Trophoblast cell (in vitro differentiated cells and primary cell): ENCODE measurements at regions not wholly inside any gene's neighbourhood (a gene's known extent, or its start where the extent isn't known, plus 50 kb on each side); places are given as distances from the start of the nearest gene placed in this dataset.
"Not testable (repeated sequence)": the region's sequence is repeated elsewhere in the genome, so short reads cannot be mapped to it uniquely, and the experiment has no call there.

Experiments used
- DNase-seq, 2 donors: peaks; one replicate each; pipeline ENCODE4 v3.0.0-alpha.2; 2016
- H2AFZ ChIP-seq: 2 replicates; pipeline ENCODE4 v1.6.1; 2013; ENCODE audit warnings: low read length, moderate library complexity, mild to moderate bottlenecking; ENCODE audit not compliant: insufficient read depth, poor library complexity
- H2AK5ac ChIP-seq: 2 replicates; pipeline ENCODE4 v1.6.1; 2013; ENCODE audit warnings: mild to moderate bottlenecking, low read length
- H2BK120ac ChIP-seq: 2 replicates; pipeline ENCODE4 v1.6.1; 2013; ENCODE audit warnings: low read length, mild to moderate bottlenecking, moderate library complexity; ENCODE audit not compliant: insufficient read depth, poor library complexity
- H2BK12ac ChIP-seq: 2 replicates; pipeline ENCODE4 v1.6.1; 2013; ENCODE audit warnings: mild to moderate bottlenecking, low read length, moderate library complexity
- H2BK5ac ChIP-seq: 2 replicates; pipeline ENCODE4 v1.6.1; 2013; ENCODE audit warnings: low read length, low read depth, moderate library complexity, mild to moderate bottlenecking; ENCODE audit not compliant: poor library complexity
- H3K14ac ChIP-seq: 2 replicates; pipeline ENCODE4 v1.6.1; 2013; ENCODE audit warnings: mild to moderate bottlenecking, low read length
- H3K18ac ChIP-seq: 2 replicates; pipeline ENCODE4 v1.6.1; 2013; ENCODE audit warnings: mild to moderate bottlenecking, low read length
- H3K23ac ChIP-seq: 2 replicates; pipeline ENCODE4 v1.6.1; 2013; ENCODE audit warnings: low read length
- H3K27ac ChIP-seq: 2 replicates; pipeline ENCODE4 v1.5.1; 2013; ENCODE audit warnings: low read depth, mild to moderate bottlenecking, inconsistent platforms, low read length, moderate library complexity
- H3K27me3 ChIP-seq: 2 replicates; pipeline ENCODE4 v1.6.1; 2013; ENCODE audit warnings: inconsistent platforms, mild to moderate bottlenecking, low read length, moderate library complexity; ENCODE audit not compliant: insufficient read depth
- H3K36me3 ChIP-seq, 2 experiments: 1 replicate in 1 of 2; 2 replicates in 1 of 2; pipeline ENCODE4 v1.6.1; 2013; ENCODE audit warnings: low read length in 2 of 2, mild to moderate bottlenecking in 2 of 2, moderate library complexity in 1 of 2; ENCODE audit not compliant: insufficient read depth in 2 of 2, control insufficient read depth in 1 of 2
- H3K4ac ChIP-seq: 2 replicates; pipeline ENCODE4 v1.6.1; 2013; ENCODE audit warnings: low read depth, mild to moderate bottlenecking, low read length, moderate library complexity
- H3K4me1 ChIP-seq, 2 experiments: 1 replicate in 1 of 2; 2 replicates in 1 of 2; pipeline ENCODE4 v1.6.1; 2013; ENCODE audit warnings: low read length in 2 of 2, mild to moderate bottlenecking in 2 of 2, moderate library complexity in 1 of 2; ENCODE audit not compliant: insufficient read depth in 2 of 2, control insufficient read depth in 1 of 2
- H3K4me2 ChIP-seq: 2 replicates; pipeline ENCODE4 v1.6.1; 2013; ENCODE audit warnings: inconsistent platforms, mild to moderate bottlenecking, low read length, moderate library complexity
- H3K4me3 ChIP-seq: 2 replicates; pipeline ENCODE4 v1.5.1; 2013; ENCODE audit warnings: mild to moderate bottlenecking, low read depth, low read length, inconsistent platforms
- H3K79me1 ChIP-seq: one replicate; pipeline ENCODE4 v1.6.1; 2013; ENCODE audit warnings: low read length
- H3K79me2 ChIP-seq: 2 replicates; pipeline ENCODE4 v1.6.1; 2013; ENCODE audit warnings: low read length, mild to moderate bottlenecking; ENCODE audit not compliant: control insufficient read depth, insufficient read depth, poor library complexity
- H3K9ac ChIP-seq: 2 replicates; pipeline ENCODE4 v1.6.1; 2013; ENCODE audit warnings: mild to moderate bottlenecking, low read length
- H3K9me3 ChIP-seq: 2 replicates; pipeline ENCODE4 v1.6.1; 2013; ENCODE audit warnings: low read depth, mild to moderate bottlenecking, control low read depth, inconsistent platforms, low read length; ENCODE audit not compliant: insufficient read depth
- H4K12ac ChIP-seq: 2 replicates; pipeline ENCODE4 v1.6.1; 2013; ENCODE audit warnings: low read depth, mild to moderate bottlenecking, low read length, moderate library complexity
- H4K8ac ChIP-seq: 2 replicates; pipeline ENCODE4 v1.6.1; 2013; ENCODE audit warnings: low read depth, mild to moderate bottlenecking, low read length, moderate library complexity
- H4K91ac ChIP-seq: one replicate; pipeline ENCODE4 v1.6.1; 2013; ENCODE audit warnings: low read depth, mild to moderate bottlenecking, low read length, moderate library complexity
- WGBS: extraction: QIAGEN DNeasy Blood & Tissue Kit; methylation state at CpG from one replicate; pipeline ENCODE4 v1.1.7; 2013; ENCODE audit warnings: missing lambda C conversion rate; ENCODE audit not compliant: insufficient read length, insufficient coverage; ENCODE audit errors: extremely low coverage; 5-methylcytosine and 5-hydroxymethylcytosine counted together

GRCh38 chr7:123327661-123328060, 127.9 kb upstream of the SLC13A1 start:
- Histone ChIP-seq H2BK5ac (no peak overlapping the region), H3K4ac (no peak overlapping the region), H3K4me3 (no peak overlapping the region), H4K91ac (no peak overlapping the region), H3K9ac (no peak overlapping the region), H3K79me2 (no peaks in the 10 kb centered on the region), H3K79me1 (no peaks in the 10 kb centered on the region), H2BK12ac (no peak overlapping the region), H3K4me1 (no peaks in the 10 kb centered on the region), H3K27ac (no peak overlapping the region), H4K12ac (no peak overlapping the region), H3K23ac (no peak overlapping the region), H2AFZ (no peak overlapping the region), H3K36me3 (no peaks in the 10 kb centered on the region), H3K4me2 (no peak overlapping the region), H3K9me3 (no peaks in the 10 kb centered on the region), H3K27me3 (no peaks in the 10 kb centered on the region), H2AK5ac (no peak overlapping the region), H3K14ac (no peak overlapping the region), H2BK120ac (no peak overlapping the region), H3K18ac (no peak overlapping the region), H4K8ac (no peak overlapping the region)
- no CpG with 5 or more reads among the region's 1 CpG for WGBS
- DNase-seq = peak in 1 of 2 donors; percentile 1

DNA sequence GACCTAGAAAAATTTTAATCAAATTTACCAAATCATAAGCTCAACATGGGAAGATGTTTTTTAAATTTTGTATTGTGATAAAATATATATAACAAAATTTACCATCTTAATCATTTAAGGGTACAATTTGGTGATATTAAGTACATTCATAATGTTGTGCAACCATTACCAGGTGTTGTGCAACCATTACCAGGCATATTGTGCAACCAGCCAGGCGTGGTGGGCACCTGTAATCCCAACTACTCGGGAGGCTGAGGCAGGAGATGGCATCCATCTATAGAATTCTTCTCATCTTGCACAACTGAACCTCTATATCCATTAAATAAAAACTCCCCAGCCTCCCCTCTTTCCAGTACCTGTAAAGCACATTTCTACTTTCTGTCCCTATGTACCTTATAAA, 124.5 kb upstream of the SLC13A1 start:
- Histone ChIP-seq H3K4me2 (no peak overlapping the region), H3K27ac (no peak overlapping the region), H2BK5ac (no peak overlapping the region), H4K12ac (no peak overlapping the region), H3K18ac (no peak overlapping the region), H4K8ac (no peak overlapping the region), H3K14ac (no peak overlapping the region), H3K9ac (no peak overlapping the region), H3K4ac (no peak overlapping the region), H3K4me3 (no peak overlapping the region), H2BK120ac (no peak overlapping the region), H3K36me3 (no peaks in the 10 kb centered on the region), H2AFZ (no peak overlapping the region), H2BK12ac (no peak overlapping the region), H3K4me1 (no peaks in the 10 kb centered on the region), H3K23ac (no peak overlapping the region), H3K9me3 (peaks cover 4% of the 10 kb centered on the region), H2AK5ac (no peak overlapping the region), H3K79me1 (no peaks in the 10 kb centered on the region), H3K79me2 (no peaks in the 10 kb centered on the region), H3K27me3 (no peaks in the 10 kb centered on the region), H4K91ac (no peak overlapping the region)
- no peak for DNase-seq
- no CpG with 5 or more reads among the region's 2 CpGs for whole genome bisulfite sequencing

DNA sequence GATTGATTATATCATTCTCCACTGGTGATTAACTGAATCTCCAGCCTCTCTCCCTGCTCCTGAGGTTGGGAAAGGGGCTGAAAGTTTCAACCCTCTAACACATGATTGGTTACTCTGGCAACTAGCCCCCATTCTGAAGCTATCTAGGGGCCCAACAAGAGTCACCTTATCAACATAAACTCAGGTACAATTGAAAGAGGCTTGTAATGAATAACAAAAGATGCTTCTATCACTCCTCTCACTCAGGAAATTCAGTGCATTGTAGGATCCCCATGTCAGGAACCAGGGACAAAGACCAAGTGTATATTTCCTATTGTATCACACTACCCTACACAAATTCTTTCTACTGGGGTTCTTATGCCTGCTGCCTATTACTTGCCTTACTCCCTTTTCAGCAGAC, 123.9 kb upstream of the SLC13A1 start:
- Histone ChIP-seq H2BK12ac (no peak overlapping the region), H2AFZ (no peak overlapping the region), H3K27ac (no peak overlapping the region), H3K14ac (no peak overlapping the region), H2BK5ac (no peak overlapping the region), H3K9ac (no peak overlapping the region), H3K4me3 (no peak overlapping the region), H2BK120ac (no peak overlapping the region), H3K27me3 (no peaks in the 10 kb centered on the region), H3K4me1 (no peaks in the 10 kb centered on the region), H3K36me3 (no peaks in the 10 kb centered on the region), H4K8ac (no peak overlapping the region), H4K12ac (no peak overlapping the region), H3K4ac (no peak overlapping the region), H2AK5ac (no peak overlapping the region), H3K23ac (no peak overlapping the region), H3K4me2 (no peak overlapping the region), H3K79me1 (no peaks in the 10 kb centered on the region), H3K9me3 (peaks cover 4% of the 10 kb centered on the region), H4K91ac (no peak overlapping the region), H3K79me2 (no peaks in the 10 kb centered on the region), H3K18ac (no peak overlapping the region)
- no peak for DNase-seq

DNA sequence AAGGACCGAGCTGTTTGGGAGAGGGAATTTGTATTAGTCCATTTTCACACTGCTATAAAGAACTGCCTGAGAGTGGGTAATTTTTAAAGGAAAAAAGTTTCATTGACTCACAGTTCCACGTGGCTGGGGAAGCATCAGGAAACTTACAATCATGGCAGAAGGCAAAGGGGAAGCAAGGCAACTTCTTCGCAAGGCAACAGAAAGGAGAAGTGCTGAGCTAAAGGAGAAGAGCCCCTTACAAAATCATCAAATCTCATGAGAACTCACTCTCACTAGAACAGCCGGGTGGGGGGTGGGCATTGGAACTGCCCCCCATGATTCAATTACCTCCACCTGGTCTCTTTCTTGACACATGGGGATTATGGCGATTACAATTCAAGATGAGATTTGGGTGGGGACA, 121.8 kb upstream of the SLC13A1 start:
- H4K91ac ChIP-seq, H3K23ac ChIP-seq, H4K12ac ChIP-seq, H3K14ac ChIP-seq, H3K4me1 ChIP-seq, DNase-seq, H3K4me2 ChIP-seq, H2AFZ ChIP-seq, H2BK5ac ChIP-seq, H3K4ac ChIP-seq, H3K79me1 ChIP-seq, H3K18ac ChIP-seq, H2AK5ac ChIP-seq, H3K27ac ChIP-seq, H2BK120ac ChIP-seq, H3K9me3 ChIP-seq, H3K36me3 ChIP-seq, H4K8ac ChIP-seq, H3K4me3 ChIP-seq, H3K9ac ChIP-seq, H3K27me3 ChIP-seq, H2BK12ac ChIP-seq, H3K79me2 ChIP-seq: not testable (repeated sequence)
- WGBS = no CpG with 5 or more reads among the region's 5 CpGs

GRCh38 chr7:123319911-123320310, 120.1 kb upstream of the SLC13A1 start:
- H3K4me2 ChIP-seq = no peak overlapping the region
- H2AK5ac ChIP-seq = no peak overlapping the region
- no peak overlapping the region for H4K8ac ChIP-seq
- no peaks in the 10 kb centered on the region for H3K79me1 ChIP-seq
- no peak overlapping the region for H2BK12ac ChIP-seq
- DNase-seq = no peak
- H3K4me3 ChIP-seq = no peak overlapping the region
- no peaks in the 10 kb centered on the region for H3K4me1 ChIP-seq
- no peak overlapping the region for H4K12ac ChIP-seq
- peaks cover 4% of the 10 kb centered on the region for H3K9me3 ChIP-seq
- no peak overlapping the region for H3K27ac ChIP-seq
- H2BK5ac ChIP-seq = no peak overlapping the region
- no peak overlapping the region for H3K23ac ChIP-seq
- H4K91ac ChIP-seq = no peak overlapping the region
- H3K18ac ChIP-seq = no peak overlapping the region
- H2AFZ ChIP-seq = no peak overlapping the region
- no peak overlapping the region for H2BK120ac ChIP-seq
- no CpG with 5 or more reads among the region's 3 CpGs for WGBS
- no peak overlapping the region for H3K14ac ChIP-seq
- H3K4ac ChIP-seq = no peak overlapping the region
- H3K36me3 ChIP-seq = no peaks in the 10 kb centered on the region
- no peaks in the 10 kb centered on the region for H3K79me2 ChIP-seq
- H3K27me3 ChIP-seq = no peaks in the 10 kb centered on the region
- H3K9ac ChIP-seq = no peak overlapping the region
